ENCODE measurements at regions not wholly inside any gene's neighbourhood (a gene's known extent, or its start where the extent isn't known, plus 50 kb on each side); places are given as distances from the start of the nearest gene placed in this dataset.

GRCh38 chr9:91161465-91162300 is 200.0 kb downstream of the AUH start:
- DNase-seq, result no peak

- no peak for DNase-seq
These were observed 199.4 kb downstream of the AUH start for GRCh38 chr9:91162311-91162710.

GRCh38 chr9:91162784-91163443 is 198.8 kb downstream of the AUH start:
- no peak for DNase-seq

GRCh38 chr9:91163444-91163772 is 198.3 kb downstream of the AUH start:
- DNase-seq, result no peak

- no peak for DNase-seq
These were observed 197.8 kb downstream of the AUH start for GRCh38 chr9:91163773-91164471.

All from NCI-H345 (cell line).